ENCODE measurements at regions not wholly inside any gene's neighbourhood (a gene's known extent, or its start where the extent isn't known, plus 50 kb on each side); places are given as distances from the start of the nearest gene placed in this dataset.
"Not testable (repeated sequence)": the region's sequence is repeated elsewhere in the genome, so short reads cannot be mapped to it uniquely, and the experiment has no call there.

DNA sequence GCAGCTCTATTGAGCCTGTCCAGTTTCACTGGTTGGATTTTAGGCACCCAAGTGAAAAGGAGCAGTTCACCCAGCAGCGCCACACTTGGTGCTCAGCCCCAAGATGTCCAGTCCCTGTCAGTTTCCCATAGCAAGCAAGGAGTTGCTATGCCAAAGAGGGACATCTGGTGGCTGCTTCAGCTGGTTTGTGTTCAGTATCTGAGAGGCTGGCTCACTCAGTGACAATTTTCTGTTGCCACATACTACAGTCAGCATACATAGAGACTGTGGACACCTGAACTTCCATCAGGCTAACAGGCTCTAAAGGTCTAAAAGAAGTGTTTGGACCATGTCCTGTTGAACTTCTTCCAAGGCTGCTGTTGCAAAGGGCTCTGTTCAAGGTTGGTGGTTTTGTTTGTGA, 453.9 kb downstream of the RPIA start:
- not testable (repeated sequence) for DNase-seq (ENCODE audit: low read depth)

DNA sequence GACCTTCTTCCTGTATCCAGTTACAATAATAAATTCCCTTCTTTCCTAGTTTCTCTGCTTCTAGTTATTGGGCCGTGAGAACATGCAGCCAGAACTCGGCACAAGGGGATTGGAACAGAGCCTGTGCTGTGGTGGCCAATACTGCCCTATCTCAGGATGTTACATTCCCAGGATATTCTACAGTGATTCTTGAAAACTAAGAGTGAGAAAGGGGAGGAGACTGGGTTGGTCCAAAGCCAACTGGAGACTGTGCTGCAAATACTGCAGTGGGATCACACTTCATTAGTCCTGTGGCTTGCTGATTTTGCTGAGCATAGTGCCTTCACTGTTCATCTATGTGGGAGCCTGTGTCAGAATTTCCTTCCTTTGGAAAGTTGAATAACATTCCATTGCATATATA, 456.8 kb downstream of the RPIA start:
- not testable (repeated sequence) for DNase-seq (ENCODE audit: low read depth)

DNA sequence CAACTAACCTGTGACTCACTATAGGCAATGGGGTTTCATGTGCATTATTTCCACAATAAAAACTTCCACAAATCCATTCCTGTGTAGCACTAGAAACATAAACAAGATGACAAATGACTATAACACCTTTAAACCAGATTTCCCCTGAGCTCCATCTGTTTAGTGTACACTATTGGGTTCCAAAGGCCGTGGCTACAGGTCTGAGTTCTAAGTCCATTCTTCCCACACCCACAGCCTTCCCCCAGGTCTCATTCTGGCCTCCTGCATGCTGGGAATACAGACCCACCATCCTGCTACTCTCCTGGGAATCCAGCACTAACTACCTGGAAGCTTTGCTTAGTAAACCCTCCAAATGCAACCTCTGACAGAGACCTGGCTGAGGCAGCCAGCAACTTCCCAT, 460.2 kb downstream of the RPIA start:
- DNase-seq (ENCODE audit: low read depth): not testable (repeated sequence)

DNA sequence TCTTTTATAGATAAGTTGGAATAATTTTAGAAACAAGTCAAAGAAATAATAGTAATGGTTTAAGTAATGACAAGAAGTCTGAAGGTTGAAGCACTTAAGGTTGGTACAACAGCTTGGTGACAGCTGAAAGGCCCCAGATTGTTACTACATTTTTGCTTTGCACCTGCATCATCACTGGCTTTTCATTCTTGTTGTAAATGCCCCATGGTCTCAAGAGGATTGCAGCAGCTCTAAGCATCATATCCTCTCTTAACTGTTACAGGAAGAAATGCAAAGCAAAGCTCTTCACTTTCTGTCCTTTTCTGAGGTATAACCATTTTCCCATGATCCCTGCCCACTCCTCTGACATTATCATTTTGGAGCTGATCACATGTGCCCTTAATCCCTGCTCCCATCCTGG, 461.0 kb downstream of the RPIA start:
- DNase-seq (ENCODE audit: low read depth): not testable (repeated sequence)

DNA sequence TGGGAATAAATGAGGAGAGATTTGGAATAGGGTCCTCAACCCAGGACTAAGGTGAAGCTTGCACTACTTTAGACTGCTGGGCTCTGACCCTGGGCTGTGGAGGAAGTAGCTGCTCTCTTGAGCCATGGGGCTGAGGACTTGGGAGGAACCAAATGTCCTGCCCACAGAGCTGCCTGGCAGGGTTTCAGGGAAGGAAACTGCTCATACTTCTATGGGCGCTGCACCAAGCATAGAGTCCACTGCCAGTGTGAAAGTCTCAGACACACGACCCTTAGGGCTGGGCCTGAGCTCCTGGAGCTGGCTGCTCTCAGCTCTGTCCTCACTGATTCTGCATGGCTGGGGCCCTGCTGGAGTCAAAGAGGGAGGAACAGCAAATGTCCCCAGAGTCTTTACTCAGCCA, 461.7 kb downstream of the RPIA start:
- not testable (repeated sequence) for DNase-seq (ENCODE audit: low read depth)

DNA sequence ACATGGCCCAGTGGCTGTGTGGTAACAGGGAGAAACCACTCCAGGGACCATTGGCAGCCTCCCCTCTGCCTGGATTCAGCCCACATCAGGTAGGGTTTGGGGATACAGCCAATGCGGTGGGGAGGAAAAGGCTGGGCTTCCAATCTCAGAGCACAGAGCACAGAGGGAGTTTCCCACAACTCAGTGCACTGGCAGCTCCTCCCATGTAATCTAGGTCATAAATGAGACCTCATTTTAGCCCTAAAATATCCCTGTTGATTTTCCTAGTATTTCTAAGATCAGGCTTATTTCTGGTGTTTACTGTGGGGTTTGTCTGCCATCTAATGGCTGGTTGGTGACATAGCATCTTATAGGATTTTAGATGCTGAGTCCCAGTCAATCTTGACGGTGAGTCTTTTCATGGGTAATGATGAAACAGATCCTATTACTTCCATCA, 462.8 kb downstream of the RPIA start:
- not testable (repeated sequence) for DNase-seq (ENCODE audit: low read depth)

DNA sequence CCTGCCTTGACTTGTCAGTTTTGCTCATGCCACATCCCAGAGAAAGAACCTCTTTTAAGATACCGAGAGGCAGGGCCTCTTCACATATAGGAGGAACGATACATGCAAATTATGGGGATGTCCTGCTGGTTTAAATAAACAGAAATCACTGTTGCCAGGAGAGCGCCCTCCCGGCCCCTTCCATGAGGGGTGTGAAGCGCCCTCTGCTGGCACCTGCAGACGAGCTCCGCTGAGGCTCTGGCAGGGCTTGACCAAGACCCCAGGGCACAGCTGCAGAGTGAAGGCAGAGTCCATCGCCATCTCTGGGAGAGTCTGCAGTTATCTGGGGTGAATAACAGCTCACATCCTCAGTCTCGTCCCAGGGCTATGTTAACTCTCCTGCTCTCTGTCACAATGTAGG, 468.8 kb downstream of the RPIA start:
- not testable (repeated sequence) for DNase-seq (ENCODE audit: low read depth)

DNA sequence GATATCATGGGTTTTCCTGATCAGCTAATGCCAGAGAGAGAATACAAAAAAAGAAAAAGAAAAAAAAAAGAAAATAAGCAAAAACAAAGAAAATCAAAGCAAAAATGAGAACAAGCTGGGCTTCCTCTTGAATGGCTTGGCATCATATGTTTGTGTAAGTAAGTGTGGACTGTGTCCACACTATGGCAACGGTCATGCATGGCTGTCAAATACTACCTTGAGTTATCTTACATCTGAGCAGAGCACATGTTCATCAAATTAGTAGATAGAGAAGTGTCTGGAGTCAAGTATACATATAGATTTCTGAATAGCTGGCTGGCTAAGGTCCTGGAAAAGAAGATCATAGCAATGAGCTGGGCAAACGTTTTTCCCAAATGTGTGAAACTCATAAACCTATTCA, 470.2 kb downstream of the RPIA start:
- DNase-seq (ENCODE audit: low read depth): not testable (repeated sequence)

DNA sequence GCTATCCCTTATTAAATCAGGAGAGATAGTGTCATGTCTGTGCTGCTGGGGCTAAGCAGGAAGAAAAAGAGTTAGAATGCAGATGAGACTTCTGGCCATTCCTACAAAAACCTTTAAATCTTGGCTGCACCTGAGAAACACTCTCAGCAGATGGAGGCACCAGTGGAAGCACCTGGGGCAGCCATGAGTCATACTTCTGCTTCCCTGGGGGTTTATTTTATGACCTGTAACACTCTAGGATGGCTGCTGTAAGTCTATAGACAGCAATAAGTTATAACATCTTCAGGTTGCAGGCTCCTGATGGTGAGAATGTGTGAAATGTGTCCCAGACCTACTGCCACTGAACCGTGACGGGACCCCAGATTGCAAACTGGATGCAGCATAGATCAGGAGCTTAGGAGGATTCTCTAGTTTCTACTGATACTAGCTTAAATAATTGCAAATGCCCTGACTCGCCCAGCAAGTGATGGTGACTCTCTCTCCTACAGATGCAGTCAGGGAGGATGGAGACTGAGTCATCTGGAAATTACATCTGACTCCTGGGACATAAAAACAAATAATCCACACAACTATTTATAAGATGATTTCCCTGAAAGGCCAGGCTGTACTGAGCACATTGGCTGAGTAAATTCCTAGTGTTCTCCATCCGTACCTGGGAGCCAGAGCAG, 479.2 kb downstream of the RPIA start:
- DNase-seq (ENCODE audit: low read depth): not testable (repeated sequence)

DNA sequence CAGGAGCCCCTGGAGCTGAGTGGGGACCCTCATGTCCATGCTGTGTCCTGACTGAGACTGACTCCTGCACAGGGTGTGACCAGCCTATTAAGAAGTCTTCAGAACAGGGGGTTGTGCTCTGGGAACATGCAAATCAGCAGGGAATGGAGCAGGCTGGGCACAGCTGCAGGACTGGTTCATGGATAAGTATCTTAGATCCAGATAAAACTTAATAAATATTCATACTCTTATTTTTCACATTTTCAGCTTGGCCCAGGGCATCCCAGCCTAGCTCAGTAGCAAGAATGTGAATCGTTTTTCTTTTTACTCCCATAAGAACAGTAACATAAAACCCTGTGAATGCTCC, 479.7 kb downstream of the RPIA start:
- not testable (repeated sequence) for DNase-seq (ENCODE audit: low read depth)

DNA sequence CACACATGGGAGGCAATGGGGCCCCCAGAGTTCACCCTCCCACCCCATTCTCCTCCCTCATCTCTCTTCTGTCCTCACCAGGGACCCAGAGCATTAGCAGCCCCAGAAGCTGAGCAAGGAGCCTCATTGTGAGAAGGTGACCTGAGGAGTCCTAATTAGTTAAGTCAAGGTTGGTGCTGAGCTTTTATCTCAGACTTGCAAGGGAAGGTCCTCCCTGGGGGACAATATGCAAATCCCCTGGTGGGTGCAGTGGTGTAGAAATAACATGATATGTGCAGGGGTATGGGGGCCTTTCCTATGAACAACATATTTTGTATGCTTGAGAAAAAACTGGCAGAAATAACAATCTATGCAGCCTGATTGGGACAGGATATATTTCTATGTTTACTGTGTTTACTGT, 485.5 kb downstream of the RPIA start:
- not testable (repeated sequence) for DNase-seq (ENCODE audit: low read depth)

DNA sequence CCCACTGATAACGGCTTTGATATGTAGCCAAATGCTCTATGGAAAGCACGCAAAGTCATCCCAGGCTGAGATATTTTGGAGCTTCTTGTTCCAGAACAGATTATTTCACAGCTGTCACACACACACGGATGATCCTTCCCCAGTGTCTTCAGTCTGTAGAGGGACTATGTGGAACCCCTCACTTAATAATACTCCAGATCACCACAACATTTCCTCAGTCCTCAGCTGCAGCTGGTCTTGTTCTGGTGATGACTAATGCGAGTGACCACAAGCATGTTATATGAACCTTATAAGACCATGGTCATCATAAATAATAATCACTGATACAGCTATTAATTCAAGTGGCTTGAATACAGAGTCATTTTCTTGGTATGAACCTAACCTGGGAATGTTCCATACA, 490.7 kb downstream of the RPIA start:
- not testable (repeated sequence) for DNase-seq (ENCODE audit: low read depth)

DNA sequence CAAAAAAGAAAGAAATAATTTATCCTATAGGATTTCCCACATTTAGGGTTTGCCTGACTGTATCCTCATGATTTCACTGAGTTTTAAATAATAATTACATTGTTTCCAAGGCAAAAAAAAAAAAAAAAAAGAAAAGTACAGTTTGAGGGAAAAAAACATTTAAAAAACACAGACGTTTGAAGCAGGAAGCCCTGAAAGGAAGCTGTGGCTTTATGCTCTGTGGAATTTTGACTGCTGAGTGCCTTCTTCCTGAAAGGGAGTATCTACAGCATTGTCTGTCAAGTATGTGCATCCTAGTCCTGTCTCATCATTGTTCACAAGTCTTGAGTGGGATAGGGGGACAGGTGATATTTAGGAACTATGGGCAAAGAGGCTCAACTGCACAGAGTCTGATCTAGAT, 493.3 kb downstream of the RPIA start:
- not testable (repeated sequence) for DNase-seq (ENCODE audit: low read depth)

DNA sequence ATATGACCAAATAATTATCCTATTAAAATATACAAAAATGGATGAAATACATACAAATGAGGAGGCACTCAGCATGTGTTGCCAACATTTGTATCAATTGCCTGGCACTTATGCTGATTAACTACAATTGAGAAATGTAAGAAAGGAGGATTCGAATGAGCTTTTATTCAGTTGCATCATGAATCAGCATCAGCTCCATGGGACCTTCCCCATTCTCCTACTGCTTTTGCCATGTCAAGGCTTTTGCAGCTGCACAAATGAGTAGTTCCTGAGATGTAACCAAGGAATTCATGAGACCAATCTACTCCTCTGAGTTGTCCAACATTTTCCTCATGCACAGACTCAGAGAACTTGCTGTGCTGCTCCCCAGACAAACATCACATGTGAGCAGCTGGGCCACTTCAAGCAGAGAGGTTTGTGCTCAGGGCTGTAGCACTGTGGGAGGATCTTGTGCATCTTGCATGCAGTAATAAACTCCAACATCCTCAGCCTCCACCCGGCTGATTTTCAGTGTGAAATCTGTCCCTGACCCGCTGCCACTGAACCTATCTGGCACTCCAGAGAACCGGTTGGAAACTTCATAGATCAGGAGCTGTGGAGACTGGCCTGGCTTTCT, 504.3 kb downstream of the RPIA start:
- DNase-seq (ENCODE audit: low read depth): not testable (repeated sequence)

DNA sequence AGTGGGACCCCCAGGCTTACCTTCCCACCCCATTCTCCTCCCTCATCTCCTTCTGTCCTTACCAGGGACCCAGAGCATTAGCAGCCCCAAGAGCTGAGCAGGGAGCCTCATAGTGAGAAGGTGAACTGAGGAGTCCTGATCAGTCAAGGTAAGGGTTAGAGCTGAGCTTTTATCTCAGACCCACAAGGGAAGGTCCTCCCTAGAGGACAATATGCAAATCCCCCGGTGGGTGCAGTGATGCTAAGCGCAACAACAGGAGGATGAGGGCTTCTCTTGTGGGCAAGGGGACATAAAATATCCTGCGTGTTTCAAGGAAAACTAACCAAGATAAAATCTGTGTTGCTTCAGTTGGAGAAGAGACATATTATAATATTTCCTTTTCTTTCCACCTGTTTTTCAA, 505.2 kb downstream of the RPIA start:
- not testable (repeated sequence) for DNase-seq (ENCODE audit: low read depth)

DNA sequence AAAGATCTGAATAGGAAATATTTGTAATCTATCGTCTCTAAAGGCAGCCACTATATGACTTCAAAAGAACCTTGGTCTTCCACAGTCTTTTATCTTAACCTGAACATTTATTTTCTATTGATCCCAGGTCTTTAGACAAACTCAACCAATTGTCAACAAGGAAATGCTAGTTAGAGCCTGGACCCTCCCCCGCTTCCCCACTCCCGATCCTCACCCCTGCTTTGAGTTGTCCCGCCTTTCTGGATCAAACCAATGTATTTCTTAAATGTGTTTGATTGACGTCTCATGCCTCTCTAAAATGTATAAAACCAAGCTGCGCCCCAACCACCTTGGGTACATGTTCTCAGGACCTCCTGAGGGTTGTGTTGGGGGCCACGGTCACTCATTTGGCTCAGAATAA, 506.6 kb downstream of the RPIA start:
- DNase-seq (ENCODE audit: low read depth): not testable (repeated sequence)

DNA sequence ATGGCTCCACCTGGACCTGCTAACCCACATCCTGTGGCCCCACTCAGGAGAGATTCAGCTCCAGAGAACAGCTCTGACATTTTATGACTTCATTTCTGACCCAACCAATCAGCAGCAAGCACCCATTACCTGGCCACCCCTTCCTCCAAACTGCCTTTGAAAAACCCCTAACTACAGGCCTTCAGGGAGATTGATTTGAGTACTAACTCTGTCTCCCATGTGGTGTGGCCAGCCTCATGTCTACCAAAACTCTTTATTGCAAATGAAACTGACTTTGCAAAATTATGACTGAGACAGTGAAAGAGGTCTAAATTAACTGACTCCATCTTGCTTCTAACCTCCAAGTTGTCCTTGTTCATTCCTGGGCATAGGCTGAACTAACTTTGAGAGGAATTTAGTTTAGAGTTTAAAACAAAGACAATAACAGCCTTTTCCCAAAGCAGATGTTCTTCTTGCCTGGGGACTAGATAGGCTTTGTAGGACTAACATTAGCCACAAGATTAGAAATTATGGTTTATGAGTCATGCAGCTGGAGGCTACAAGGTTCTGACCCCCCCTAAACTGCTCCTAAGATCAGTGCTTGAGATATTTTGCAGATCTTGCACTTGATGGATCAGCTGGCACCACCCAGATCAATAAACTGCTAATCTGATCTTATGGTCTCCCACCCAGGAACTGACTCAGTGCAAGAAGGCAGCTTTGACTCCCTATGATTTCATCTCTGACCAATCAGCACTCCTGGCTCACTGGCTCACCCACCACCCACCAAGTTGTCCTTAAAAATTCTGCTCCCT, 508.2 kb downstream of the RPIA start:
- DNase-seq (ENCODE audit: low read depth): not testable (repeated sequence)

DNA sequence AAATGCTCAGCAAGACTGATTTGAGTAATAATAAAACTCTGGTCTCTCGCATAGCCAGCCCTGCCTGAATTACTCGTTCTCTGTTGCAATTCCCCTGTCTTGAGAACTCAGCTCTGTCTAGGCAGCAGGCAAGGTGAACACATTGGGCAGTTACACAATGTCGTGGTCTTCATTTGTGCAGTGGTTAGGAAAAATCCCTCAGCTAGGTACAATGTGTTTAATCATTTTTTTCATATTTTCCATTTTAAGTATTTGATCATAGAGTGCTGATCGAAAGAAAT, 508.7 kb downstream of the RPIA start:
- not testable (repeated sequence) for DNase-seq (ENCODE audit: low read depth)

DNA sequence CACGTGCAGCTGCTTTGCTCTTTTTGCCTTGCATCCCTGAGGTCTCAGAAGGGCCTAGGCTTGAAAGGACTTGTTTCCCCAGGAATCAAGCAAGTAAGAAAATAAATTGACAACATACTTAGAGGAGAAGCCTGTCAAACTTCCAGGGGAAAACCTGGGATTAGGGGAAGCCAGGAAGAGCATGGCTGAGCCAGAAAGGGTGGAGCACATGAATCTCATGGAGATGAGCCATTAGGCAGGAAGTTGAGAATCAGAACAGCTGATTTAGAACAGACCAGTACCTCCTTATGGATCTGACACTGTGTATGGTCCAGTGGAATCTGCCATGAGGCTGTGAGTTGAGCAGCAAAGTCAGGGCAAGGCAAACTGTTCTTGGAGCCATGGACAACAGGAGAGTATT, 511.0 kb downstream of the RPIA start:
- DNase-seq (ENCODE audit: low read depth): not testable (repeated sequence)

DNA sequence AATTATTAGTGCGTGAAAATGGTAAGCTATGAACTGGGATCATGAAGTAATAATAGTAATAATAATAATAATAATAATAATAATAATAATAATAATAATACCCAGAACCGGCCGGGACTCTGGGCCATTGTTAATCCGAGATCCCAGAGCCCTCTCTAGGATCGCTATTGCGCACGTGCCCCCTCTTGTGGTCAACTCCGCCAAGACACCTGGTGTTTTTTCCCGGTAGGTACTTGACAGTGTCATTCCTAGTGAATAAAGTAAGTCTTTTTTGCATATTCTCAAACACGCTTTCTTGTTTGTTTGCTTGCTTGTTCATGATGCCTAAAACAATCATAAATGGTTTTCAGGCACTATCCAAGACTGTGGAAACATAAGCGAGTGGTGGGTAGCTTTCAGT, 513.7 kb downstream of the RPIA start:
- not testable (repeated sequence) for DNase-seq (ENCODE audit: low read depth)

DNA sequence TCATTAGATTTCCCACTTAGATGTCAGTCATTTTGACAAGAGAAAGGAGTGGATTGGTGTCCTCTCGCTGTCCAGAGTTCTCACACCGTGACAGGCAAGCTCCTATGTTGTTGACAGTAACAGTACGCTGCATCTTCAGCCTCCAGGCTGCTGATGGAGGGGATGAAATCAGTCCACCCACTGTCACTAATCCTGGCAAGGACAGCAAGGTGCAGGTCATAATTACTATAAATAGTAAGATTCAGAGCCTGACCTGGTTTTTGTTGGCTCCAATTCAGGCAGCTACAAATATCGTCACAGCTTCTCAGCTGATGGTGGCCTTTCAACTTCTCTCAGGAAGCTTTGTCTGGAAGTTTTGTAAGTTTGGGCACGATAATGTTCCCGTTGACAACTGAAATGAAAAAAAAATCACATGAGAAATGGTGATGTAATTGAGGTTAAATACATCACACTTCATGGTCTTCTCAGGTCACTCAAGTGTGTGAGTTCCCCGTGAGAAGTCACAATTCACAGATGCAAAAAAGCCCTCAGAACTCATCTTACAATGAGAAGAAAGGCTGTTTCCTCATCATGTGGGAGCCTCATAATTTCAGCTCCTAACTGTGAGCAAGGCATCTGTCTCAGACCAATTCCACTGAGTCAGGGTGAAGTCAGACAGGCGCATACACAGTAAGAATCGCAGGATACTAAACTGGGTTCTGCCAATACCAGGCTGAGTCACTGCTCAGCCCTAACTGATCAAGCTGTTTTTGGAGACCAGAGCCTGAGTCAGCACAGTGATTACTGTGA, 516.9 kb downstream of the RPIA start:
- peak; percentile 70 for DNase-seq (ENCODE audit: low read depth)

DNA sequence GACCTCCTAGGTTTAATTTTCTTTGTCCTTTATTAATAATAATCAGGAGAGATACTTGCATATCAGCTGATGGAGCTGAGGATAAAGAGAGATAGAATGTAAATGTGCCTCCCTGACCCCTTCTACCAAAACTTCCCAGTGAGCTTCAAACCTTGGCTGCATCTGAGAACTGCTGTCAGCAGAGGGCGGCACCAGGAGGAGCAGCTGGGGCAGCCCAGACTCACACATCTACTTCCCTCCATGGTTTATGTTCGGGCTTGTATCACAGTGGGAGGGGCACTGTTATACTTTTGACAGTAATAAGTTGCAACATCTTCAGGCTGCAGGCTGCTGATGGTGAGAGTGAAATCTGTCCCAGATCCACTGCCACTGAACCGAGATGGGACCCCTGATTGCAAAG, 521.7 kb downstream of the RPIA start:
- not testable (repeated sequence) for DNase-seq (ENCODE audit: low read depth)

Data from HT1080 (cell line).